AG09319 (cell line): ENCODE measurements at regions not wholly inside any gene's neighbourhood (a gene's known extent, or its start where the extent isn't known, plus 50 kb on each side); places are given as distances from the start of the nearest gene placed in this dataset.

ENCODE experiments used
- DNase-seq: peaks from one replicate; pipeline ENCODE4 v3.0.0-alpha.2; 2010; ENCODE audit warnings: low read depth; ENCODE audit errors: extremely low read depth
- CTCF ChIP-seq: IDR thresholded peaks from 2 replicates; pipeline ENCODE4 v1.5.1; 2011; ENCODE audit warnings: low read depth, mild to moderate bottlenecking, inconsistent platforms, low read length, moderate library complexity

GRCh38 chr7:13792208-13792607, 197.3 kb downstream of the ETV1 start:
- DNase-seq = no peak
- no peak for TF ChIP-seq CTCF

- DNase-seq = no peak
- no peak for TF ChIP-seq CTCF
These were observed 195.5 kb downstream of the ETV1 start for GRCh38 chr7:13793926-13794325.

GRCh38 chr7:13794581-13794980, 194.9 kb downstream of the ETV1 start:
- TF ChIP-seq CTCF = no peak
- no peak for DNase-seq

- no peak for TF ChIP-seq CTCF
- DNase-seq = no peak
These were observed 191.9 kb downstream of the ETV1 start for GRCh38 chr7:13797545-13797944.

GRCh38 chr7:13800694-13801448, 188.6 kb downstream of the ETV1 start:
- no peak for TF ChIP-seq CTCF
- peak; percentile 42 for DNase-seq

GRCh38 chr7:13801669-13802068, 187.8 kb downstream of the ETV1 start:
- no peak for TF ChIP-seq CTCF
- DNase-seq = no peak

GRCh38 chr7:13802651-13803050, 186.8 kb downstream of the ETV1 start:
- TF ChIP-seq CTCF = no peak
- no peak for DNase-seq
